ENCODE measurements at regions not wholly inside any gene's neighbourhood (a gene's known extent, or its start where the extent isn't known, plus 50 kb on each side); places are given as distances from the start of the nearest gene placed in this dataset.
A peak's percentile ranks its signal among the peaks of the same experiment; 100 is the strongest.
"Not testable (repeated sequence)": the region's sequence is repeated elsewhere in the genome, so short reads cannot be mapped to it uniquely, and the experiment has no call there.

DNA sequence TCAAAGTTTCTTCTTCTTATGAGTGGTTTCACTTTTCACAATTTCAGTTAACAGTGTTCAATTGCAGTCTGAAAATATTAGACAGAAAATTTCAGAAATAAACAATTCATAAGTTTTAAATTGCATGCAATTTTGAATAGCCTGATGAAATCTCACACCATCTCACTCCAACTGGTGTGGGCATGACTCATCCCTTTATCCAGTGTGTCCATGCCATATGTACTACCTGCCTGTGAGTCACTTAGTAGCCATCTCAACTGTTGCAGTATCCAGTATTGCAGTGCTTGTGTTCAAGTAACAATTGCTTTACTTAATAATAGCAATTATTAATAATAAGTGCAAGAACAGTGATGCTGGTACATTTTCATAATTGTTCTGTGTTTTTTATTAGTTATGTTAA lies 1202.5 kb downstream of the DSC3 start:
- TF ChIP-seq Cebpa-rat (IDR thresholded peaks at IDR 0.05): no peak
- H3K4me3 ChIP-seq: no peak overlapping the region
- no peak overlapping the region for H3K27ac ChIP-seq
- H3K9me3 ChIP-seq (replicated peaks in 1 of 11): peaks cover 0 to 7% (median 0%) of the 10 kb centered on the region in 11 experiments; a peak in 3 of 22 replicates
- H3K27me3 ChIP-seq: no peaks in the 10 kb centered on the region
- H3K36me3 ChIP-seq: no peaks in the 10 kb centered on the region
- no peak overlapping the region for H3K9ac ChIP-seq
- no peak overlapping the region for H3K4me2 ChIP-seq
- no peaks in the 10 kb centered on the region for H3K4me1 ChIP-seq
- no peaks in the 10 kb centered on the region for H4K20me1 ChIP-seq

DNA sequence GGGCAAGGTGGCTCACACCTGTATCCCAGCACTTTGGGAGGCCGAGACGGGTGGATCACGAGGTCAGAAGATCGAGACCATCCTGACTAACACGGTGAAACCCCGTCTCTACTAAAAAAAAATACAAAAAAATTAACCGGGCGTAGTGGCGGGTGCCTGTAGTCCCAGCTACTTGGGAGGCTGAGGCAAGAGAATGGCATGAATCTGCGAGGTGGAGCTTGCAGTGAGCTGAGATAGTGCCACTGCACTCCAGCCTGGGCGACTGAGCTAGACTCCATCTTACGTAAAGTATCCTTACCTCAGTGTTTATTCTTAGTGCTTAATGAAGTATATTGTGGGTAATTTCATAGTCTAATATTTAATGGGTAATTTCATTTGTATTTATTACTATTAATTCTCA lies 1203.6 kb downstream of the DSC3 start:
- H3K4me2 ChIP-seq; H3K9ac ChIP-seq; H3K4me1 ChIP-seq; H3K4me3 ChIP-seq; H3K36me3 ChIP-seq; H4K20me1 ChIP-seq; H3K27ac ChIP-seq; H3K27me3 ChIP-seq; H3K9me3 ChIP-seq (replicated peaks in 1 of 11): not testable (repeated sequence)

DNA sequence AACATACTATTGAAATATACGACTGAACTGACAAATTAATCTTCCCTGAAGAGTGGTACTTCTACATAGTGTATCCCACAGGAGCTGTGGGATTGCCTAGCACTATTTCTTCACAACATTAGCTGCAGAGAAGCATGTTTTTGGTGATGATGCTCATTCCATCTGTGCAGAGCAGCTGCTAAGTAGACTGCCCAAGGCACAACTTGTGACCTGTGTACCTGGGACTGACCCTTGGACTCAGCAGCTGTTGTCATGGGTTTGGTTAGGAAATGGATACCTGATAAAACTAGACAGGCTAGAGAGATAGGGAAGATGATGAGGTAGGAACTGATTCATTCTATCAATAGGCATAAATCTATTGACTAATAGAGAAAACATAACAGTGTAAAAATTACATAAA lies 1204.0 kb downstream of the DSC3 start:
- Histone ChIP-seq H3K4me1 (no peaks in the 10 kb centered on the region), H3K36me3 (no peaks in the 10 kb centered on the region), H4K20me1 (no peaks in the 10 kb centered on the region), H3K9me3 (replicated peaks in 1 of 11) (peaks cover 0 to 7% (median 0%) of the 10 kb centered on the region in 11 experiments; a peak in 3 of 22 replicates), H3K4me2 (no peak overlapping the region), H3K9ac (no peak overlapping the region), H3K27ac (no peak overlapping the region), H3K27me3 (no peaks in the 10 kb centered on the region), H3K4me3 (no peak overlapping the region)
- TF ChIP-seq Cebpa-rat (IDR thresholded peaks at IDR 0.05): no peak

DNA sequence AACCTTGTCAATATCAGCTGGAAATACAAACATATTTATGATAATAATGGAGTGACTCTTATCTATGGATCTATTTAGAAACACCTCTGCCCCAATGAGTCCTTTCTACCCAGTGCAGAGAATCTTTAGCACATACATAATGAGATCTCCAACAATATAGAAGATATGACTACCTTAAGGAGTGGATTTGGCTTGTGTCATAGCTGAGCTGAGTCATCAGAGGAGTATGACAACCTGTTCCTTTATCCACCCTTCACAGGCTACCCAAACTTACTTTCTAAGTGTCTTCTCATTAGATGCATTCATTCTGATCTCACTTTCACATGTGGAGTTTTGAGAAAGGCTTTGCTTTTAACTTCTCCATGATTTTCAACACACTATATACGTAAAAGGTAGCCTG lies 1218.9 kb downstream of the DSC3 start:
- no peak overlapping the region for H3K4me2 ChIP-seq

DNA sequence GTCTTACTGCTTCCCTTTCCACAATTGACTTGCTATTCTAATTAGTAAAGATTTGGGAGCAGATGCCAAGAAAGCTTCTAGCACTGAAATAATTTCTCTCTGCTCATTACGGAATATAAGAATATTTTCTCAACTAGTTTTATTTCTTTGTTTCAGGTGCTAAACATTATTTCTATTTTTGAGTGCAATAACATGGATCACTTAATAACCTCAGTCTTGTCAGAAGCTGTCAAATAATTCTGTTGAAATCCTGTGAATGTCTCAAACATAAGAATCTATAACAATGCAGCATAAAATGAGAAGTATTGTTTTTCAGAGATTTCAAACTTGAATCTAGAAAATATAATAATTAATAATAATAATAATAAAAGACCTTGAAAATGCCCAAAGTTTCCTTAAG lies 1221.0 kb downstream of the DSC3 start:
- no peak for TF ChIP-seq Cebpa-rat (IDR thresholded peaks at IDR 0.05)
- no peaks in the 10 kb centered on the region for H3K27me3 ChIP-seq
- H3K4me1 ChIP-seq: no peaks in the 10 kb centered on the region
- H4K20me1 ChIP-seq: no peaks in the 10 kb centered on the region
- no peak overlapping the region for H3K27ac ChIP-seq
- no peak overlapping the region for H3K4me2 ChIP-seq
- H3K4me3 ChIP-seq: no peak overlapping the region
- no peak overlapping the region for H3K9ac ChIP-seq
- no peaks in the 10 kb centered on the region for H3K36me3 ChIP-seq
- H3K9me3 ChIP-seq (replicated peaks in 1 of 11): no peaks in the 10 kb centered on the region

More for the DNA sequence above, 1218.9 kb downstream of the DSC3 start:
- Histone ChIP-seq H3K27me3 (no peaks in the 10 kb centered on the region), H3K9me3 (replicated peaks in 1 of 11) (no peaks in the 10 kb centered on the region), H4K20me1 (no peaks in the 10 kb centered on the region), H3K4me3 (no peak overlapping the region), H3K36me3 (no peaks in the 10 kb centered on the region), H3K9ac (no peak overlapping the region), H3K27ac (no peak overlapping the region), H3K4me1 (no peaks in the 10 kb centered on the region)
- TF ChIP-seq Cebpa-rat (IDR thresholded peaks at IDR 0.05): no peak

DNA sequence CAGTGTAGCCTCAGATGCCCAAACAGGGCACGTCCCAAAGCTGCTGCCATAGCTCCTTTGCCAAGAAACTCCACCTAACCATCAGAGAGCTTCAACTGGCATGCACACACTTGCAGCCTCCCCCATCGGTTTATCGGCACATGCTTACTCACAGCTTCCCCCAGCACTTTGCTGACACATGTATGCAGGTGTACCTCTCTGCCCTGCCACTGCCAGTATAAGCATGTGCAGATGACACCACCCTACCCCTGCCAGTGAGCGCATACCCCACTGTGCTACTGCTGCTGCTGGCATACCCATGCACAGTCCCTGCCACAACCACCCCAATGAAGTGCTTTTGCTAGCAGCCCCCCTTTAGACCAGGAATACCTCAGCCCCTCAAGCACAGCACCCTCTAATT lies 1231.0 kb downstream of the DSC3 start:
- no peak overlapping the region for H3K9ac ChIP-seq
- no peaks in the 10 kb centered on the region for H4K20me1 ChIP-seq

DNA sequence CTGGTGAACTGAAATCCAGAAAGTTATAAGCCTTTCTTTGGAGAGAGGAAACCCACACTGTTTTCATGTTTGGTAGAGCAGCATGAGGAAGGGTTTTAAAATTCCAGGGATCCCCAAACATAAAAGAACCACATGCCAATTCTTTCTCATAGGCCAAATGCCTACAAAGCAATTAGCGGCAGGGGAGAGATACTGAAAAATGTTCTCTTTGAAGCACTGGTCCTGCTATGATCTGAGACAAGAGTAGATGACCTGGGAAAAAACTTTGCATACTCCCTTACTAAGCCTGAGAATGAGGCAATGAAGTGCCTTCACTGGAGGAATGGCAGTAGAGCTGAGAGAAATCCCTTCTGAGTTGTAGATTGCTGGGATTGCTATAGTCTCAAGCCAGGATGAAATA lies 1261.7 kb downstream of the DSC3 start:
- no peaks in the 10 kb centered on the region for H4K20me1 ChIP-seq
- no peak overlapping the region for H3K9ac ChIP-seq
- H3K27me3 ChIP-seq: no peaks in the 10 kb centered on the region
- TF ChIP-seq Cebpa-rat (IDR thresholded peaks at IDR 0.05): no peak
- H3K4me1 ChIP-seq: no peaks in the 10 kb centered on the region
- H3K27ac ChIP-seq: no peak overlapping the region
- no peaks in the 10 kb centered on the region for H3K36me3 ChIP-seq
- no peak overlapping the region for H3K4me2 ChIP-seq
- no peaks in the 10 kb centered on the region; a peak in 1 of 22 replicates for H3K9me3 ChIP-seq (replicated peaks in 1 of 11)
- H3K4me3 ChIP-seq: no peak overlapping the region

More for the DNA sequence above, 1231.0 kb downstream of the DSC3 start:
- no peaks in the 10 kb centered on the region for H3K36me3 ChIP-seq
- no peaks in the 10 kb centered on the region for H3K27me3 ChIP-seq
- no peak for TF ChIP-seq Cebpa-rat (IDR thresholded peaks at IDR 0.05)
- H3K4me2 ChIP-seq: no peak overlapping the region
- no peaks in the 10 kb centered on the region for H3K4me1 ChIP-seq
- no peak overlapping the region for H3K27ac ChIP-seq
- no peaks in the 10 kb centered on the region for H3K9me3 ChIP-seq (replicated peaks in 1 of 11)
- no peak overlapping the region for H3K4me3 ChIP-seq

DNA sequence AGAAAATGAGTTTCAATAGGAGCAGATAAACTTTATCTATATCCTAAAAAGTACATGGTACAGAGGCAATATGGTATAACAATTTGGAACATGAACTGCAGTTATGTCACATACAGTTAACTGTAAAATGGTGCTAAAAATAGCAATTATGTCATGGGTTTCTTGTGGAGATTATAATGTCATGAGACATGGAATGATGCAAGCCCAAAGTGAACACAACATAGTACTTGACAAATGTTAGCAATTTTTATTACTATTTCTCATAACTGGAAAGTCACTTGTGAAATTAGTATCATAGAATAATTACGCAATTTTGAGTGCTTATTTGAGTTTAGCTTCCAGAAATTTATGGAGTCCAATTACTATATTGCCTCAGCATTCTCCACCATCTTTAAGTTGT lies 1263.4 kb downstream of the DSC3 start:
- no peaks in the 10 kb centered on the region; a peak in 1 of 22 replicates for H3K9me3 ChIP-seq (replicated peaks in 1 of 11)
- H3K9ac ChIP-seq: no peak overlapping the region
- H3K4me3 ChIP-seq: no peak overlapping the region
- no peak overlapping the region for H3K27ac ChIP-seq
- no peaks in the 10 kb centered on the region for H3K36me3 ChIP-seq
- no peak overlapping the region for H3K4me2 ChIP-seq
- H4K20me1 ChIP-seq: no peaks in the 10 kb centered on the region
- TF ChIP-seq Cebpa-rat (IDR thresholded peaks at IDR 0.05): no peak; a peak in 1 of 22 replicates
- no peaks in the 10 kb centered on the region for H3K4me1 ChIP-seq
- H3K27me3 ChIP-seq: no peaks in the 10 kb centered on the region

DNA sequence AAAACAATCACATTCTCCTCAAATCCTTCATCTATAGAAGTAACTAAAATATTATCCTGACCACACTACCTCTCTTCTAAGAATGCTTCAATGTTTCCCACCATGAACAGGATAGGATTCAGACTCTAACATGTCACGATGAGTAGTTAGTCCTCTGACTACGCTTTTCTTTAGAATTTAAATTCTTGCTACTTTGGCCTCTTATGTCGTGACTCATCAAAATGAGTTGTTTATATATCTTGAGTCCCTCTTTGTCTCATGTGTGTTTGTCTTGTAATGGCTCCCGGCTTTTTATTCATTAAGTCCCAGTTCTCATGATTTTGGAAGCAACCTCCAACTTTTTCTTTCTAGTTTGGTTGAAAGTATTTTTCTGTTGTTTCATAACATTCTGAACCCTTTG lies 1289.2 kb downstream of the DSC3 start:
- no peaks in the 10 kb centered on the region for H3K27me3 ChIP-seq
- no peak overlapping the region for H3K9ac ChIP-seq
- no peak overlapping the region for H3K27ac ChIP-seq
- no peak overlapping the region for H3K4me3 ChIP-seq
- no peak for TF ChIP-seq Cebpa-rat (IDR thresholded peaks at IDR 0.05)
- no peaks in the 10 kb centered on the region for H4K20me1 ChIP-seq
- H3K4me2 ChIP-seq: no peak overlapping the region
- no peaks in the 10 kb centered on the region for H3K9me3 ChIP-seq (replicated peaks in 1 of 11)
- peaks cover 5 to 13% (median 6%) of the 10 kb centered on the region in 10 experiments; a peak in 17 of 20 replicates for H3K4me1 ChIP-seq
- H3K36me3 ChIP-seq: no peaks in the 10 kb centered on the region

DNA sequence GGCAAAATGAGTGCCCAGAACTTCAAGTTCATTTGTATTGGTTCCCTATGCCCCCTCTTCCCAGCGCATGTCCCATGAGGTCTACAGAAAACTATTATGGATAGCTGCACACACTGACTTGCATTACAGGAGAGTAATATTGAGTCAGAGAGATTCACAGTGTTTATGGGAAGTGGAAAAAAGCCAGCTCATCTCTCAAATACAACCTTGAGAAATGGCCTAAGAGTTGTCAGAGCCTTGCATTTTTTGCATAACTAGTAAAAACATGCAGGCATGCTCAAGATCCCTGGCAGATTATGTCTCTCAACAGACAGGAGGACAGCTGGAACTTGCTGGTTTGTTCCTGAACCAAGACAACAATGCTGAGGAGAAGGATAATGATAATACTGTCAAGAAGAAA lies 1292.8 kb downstream of the DSC3 start:
- Histone ChIP-seq H3K4me1 (peaks cover 5 to 19% (median 7%) of the 10 kb centered on the region in 10 experiments; a peak in 17 of 20 replicates), H3K9ac (no peak overlapping the region), H3K27ac (no peak overlapping the region), H3K4me3 (no peak overlapping the region), H3K27me3 (no peaks in the 10 kb centered on the region), H3K4me2 (peak overlapping the region in 3 of 11 experiments; percentile 24 to 46 (median 35); a peak in 5 of 22 replicates), H3K9me3 (replicated peaks in 1 of 11) (no peaks in the 10 kb centered on the region), H4K20me1 (no peaks in the 10 kb centered on the region), H3K36me3 (no peaks in the 10 kb centered on the region)
- no peak for TF ChIP-seq Cebpa-rat (IDR thresholded peaks at IDR 0.05)

All from BLaER1 treated with 17β-estradiol and CSF1 and Interleukin-3, amounts not matched to agents 10 nM and 100 nM (cell line).